Left ventricle myocardium inferior (tissue), 1 donor: ENCODE measurements at regions not wholly inside any gene's neighbourhood (a gene's known extent, or its start where the extent isn't known, plus 50 kb on each side); places are given as distances from the start of the nearest gene placed in this dataset.

Source experiments
- DNase-seq: peaks from one replicate; pipeline ENCODE4 v3.0.0-alpha.2; 2020
- H3K27ac ChIP-seq: fragments of 200-600 bp; replicated peaks from 2 replicates; pipeline ENCODE4 v1.8.0; 2021
- H3K27me3 ChIP-seq: fragments of 200-600 bp; 2 replicates; pipeline ENCODE4 v1.8.0; 2021; ENCODE audit warnings: low read depth
- H3K36me3 ChIP-seq: fragments of 200-600 bp; 2 replicates; pipeline ENCODE4 v1.8.0; 2021
- H3K4me1 ChIP-seq: fragments of 200-600 bp; 2 replicates; pipeline ENCODE4 v1.8.0; 2021
- H3K4me3 ChIP-seq: fragments of 200-600 bp; 2 replicates; pipeline ENCODE4 v1.8.0; 2021; ENCODE audit warnings: mild to moderate bottlenecking, moderate library complexity
- H3K9me3 ChIP-seq: fragments of 200-600 bp; replicated peaks from 2 replicates; pipeline ENCODE4 v1.8.0; 2021
- CTCF ChIP-seq: fragments of 200-600 bp; IDR thresholded peaks from 2 replicates; pipeline ENCODE4 v1.8.0; 2021; ENCODE audit warnings: antibody characterized with exemption, mild to moderate bottlenecking, borderline replicate concordance
- intact Hi-C: fragments of 100-400 bp; cut with micrococcal nuclease; formaldehyde crosslinking; loops from one replicate; pipeline ENCODE4 v1.11.0; 2022
- donor health status: DM: no; HTN: yes; CAD: no; lungs with severe emphysema.

GRCh38 chr11:26901162-26901561 is 92.8 kb upstream of the FIBIN start:
- no peaks in the 10 kb centered on the region for H3K4me1 ChIP-seq
- no peak for TF ChIP-seq CTCF
- H3K27ac ChIP-seq, result no peak overlapping the region
- DNase-seq, result no peak
- no peaks in the 10 kb centered on the region for H3K36me3 ChIP-seq
- no peaks in the 10 kb centered on the region for H3K27me3 ChIP-seq
- H3K4me3 ChIP-seq, result no peak overlapping the region
- no peaks in the 10 kb centered on the region for H3K9me3 ChIP-seq
- intact Hi-C loops, result no loop called here

- DNase-seq, result no peak
- Histone ChIP-seq H3K4me1 (no peaks in the 10 kb centered on the region), H3K4me3 (no peak overlapping the region), H3K9me3 (no peaks in the 10 kb centered on the region), H3K27me3 (no peaks in the 10 kb centered on the region), H3K36me3 (no peaks in the 10 kb centered on the region), H3K27ac (no peak overlapping the region)
- intact Hi-C loops, result no loop called here
- TF ChIP-seq CTCF, result no peak
Measured at GRCh38 chr11:26904132-26904531, 89.8 kb upstream of the FIBIN start.

GRCh38 chr11:26904801-26905200 is 89.1 kb upstream of the FIBIN start:
- DNase-seq, result no peak
- no peaks in the 10 kb centered on the region for H3K4me1 ChIP-seq

GRCh38 chr11:26905368-26905767 is 88.5 kb upstream of the FIBIN start:
- no peaks in the 10 kb centered on the region for H3K36me3 ChIP-seq
- H3K27me3 ChIP-seq, result no peaks in the 10 kb centered on the region
- intact Hi-C loops, result no loop called here
- DNase-seq, result no peak
- H3K4me1 ChIP-seq, result no peaks in the 10 kb centered on the region
- no peak for TF ChIP-seq CTCF
- no peak overlapping the region for H3K4me3 ChIP-seq
- no peak overlapping the region for H3K27ac ChIP-seq
- no peaks in the 10 kb centered on the region for H3K9me3 ChIP-seq

More at GRCh38 chr11:26904801-26905200, 89.1 kb upstream of the FIBIN start:
- Histone ChIP-seq H3K27me3 (no peaks in the 10 kb centered on the region), H3K9me3 (no peaks in the 10 kb centered on the region), H3K27ac (no peak overlapping the region), H3K36me3 (no peaks in the 10 kb centered on the region), H3K4me3 (no peak overlapping the region)
- intact Hi-C loops, result no loop called here
- TF ChIP-seq CTCF, result no peak

GRCh38 chr11:26909515-26909914 is 84.4 kb upstream of the FIBIN start:
- TF ChIP-seq CTCF, result no peak
- H3K36me3 ChIP-seq, result no peaks in the 10 kb centered on the region
- no peaks in the 10 kb centered on the region for H3K27me3 ChIP-seq
- DNase-seq, result no peak
- no peaks in the 10 kb centered on the region for H3K4me1 ChIP-seq
- intact Hi-C loops, result no loop called here
- H3K4me3 ChIP-seq, result no peak overlapping the region
- H3K9me3 ChIP-seq, result no peaks in the 10 kb centered on the region
- H3K27ac ChIP-seq, result no peak overlapping the region
